ENCODE measurements at regions not wholly inside any gene's neighbourhood (a gene's known extent, or its start where the extent isn't known, plus 50 kb on each side); places are given as distances from the start of the nearest gene placed in this dataset.

DNA sequence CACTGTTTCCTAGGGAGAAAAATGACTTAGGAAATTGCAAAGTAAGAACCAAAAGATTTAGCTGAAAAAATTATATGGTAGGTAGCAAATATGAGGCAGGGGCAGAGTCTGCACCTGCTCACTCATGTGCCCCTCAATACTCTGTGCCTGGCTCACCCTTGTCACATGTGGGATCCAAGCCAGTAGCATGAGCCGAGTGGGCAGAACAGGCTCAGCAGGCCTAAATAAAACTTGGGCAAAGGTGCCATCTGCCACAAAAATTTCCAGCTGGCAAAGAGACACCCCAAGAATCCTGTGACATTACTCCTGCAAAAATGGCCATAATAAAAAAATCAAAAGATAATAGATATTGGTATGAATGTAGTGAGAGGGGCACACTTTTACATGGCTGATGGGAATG is 1321.2 kb downstream of the NCAM2 start:
- TF ChIP-seq, protein P1, sequence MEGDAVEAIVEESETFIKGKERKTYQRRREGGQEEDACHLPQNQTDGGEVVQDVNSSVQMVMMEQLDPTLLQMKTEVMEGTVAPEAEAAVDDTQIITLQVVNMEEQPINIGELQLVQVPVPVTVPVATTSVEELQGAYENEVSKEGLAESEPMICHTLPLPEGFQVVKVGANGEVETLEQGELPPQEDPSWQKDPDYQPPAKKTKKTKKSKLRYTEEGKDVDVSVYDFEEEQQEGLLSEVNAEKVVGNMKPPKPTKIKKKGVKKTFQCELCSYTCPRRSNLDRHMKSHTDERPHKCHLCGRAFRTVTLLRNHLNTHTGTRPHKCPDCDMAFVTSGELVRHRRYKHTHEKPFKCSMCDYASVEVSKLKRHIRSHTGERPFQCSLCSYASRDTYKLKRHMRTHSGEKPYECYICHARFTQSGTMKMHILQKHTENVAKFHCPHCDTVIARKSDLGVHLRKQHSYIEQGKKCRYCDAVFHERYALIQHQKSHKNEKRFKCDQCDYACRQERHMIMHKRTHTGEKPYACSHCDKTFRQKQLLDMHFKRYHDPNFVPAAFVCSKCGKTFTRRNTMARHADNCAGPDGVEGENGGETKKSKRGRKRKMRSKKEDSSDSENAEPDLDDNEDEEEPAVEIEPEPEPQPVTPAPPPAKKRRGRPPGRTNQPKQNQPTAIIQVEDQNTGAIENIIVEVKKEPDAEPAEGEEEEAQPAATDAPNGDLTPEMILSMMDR (IDR thresholded peaks at IDR 0.05), result no peak
- no peak for TF ChIP-seq TCF7L2 (IDR thresholded peaks at IDR 0.05; ENCODE audit: low read depth, low read length)

All from Panc1 (cell line).